Peyer's patch (tissue), 4 donors: ENCODE measurements at regions not wholly inside any gene's neighbourhood (a gene's known extent, or its start where the extent isn't known, plus 50 kb on each side); places are given as distances from the start of the nearest gene placed in this dataset.

Experiments
- DNase-seq, 3 donors: peaks; one replicate each; pipeline ENCODE4 v3.0.0-alpha.2; 2017 to 2019
- H3K27ac ChIP-seq, 4 donors: fragments of 200-600 bp; sonication (generic); one replicate each; pipeline ENCODE4 v1.5.1; 2016 to 2019
- H3K27me3 ChIP-seq, 2 donors: fragments of 200-600 bp; sonication (generic); one replicate each; pipeline ENCODE4 v1.5.1; 2019
- H3K36me3 ChIP-seq, 3 donors: fragments of 200-600 bp; sonication (generic); one replicate each; pipeline ENCODE4 v1.5.1; 2016 to 2019
- H3K4me1 ChIP-seq, 4 donors: fragments of 200-600 bp; sonication (generic); one replicate each; pipeline ENCODE4 v1.5.1; 2016 to 2019
- H3K4me3 ChIP-seq, 4 donors: fragments of 200-600 bp; sonication (generic); 1 replicate in 3 of 4; 2 replicates in 1 of 4; pipeline ENCODE4 v1.5.1; 2016 to 2019; ENCODE audit warnings: mild to moderate bottlenecking in 1 of 4
- H3K9me3 ChIP-seq, 4 donors: fragments of 200-600 bp; sonication (generic); one replicate each; pipeline ENCODE4 v1.5.1; 2016 to 2019; ENCODE audit warnings: mild to moderate bottlenecking in 1 of 4
- POLR2A ChIP-seq, 2 donors: fragments of 450-650 bp; IDR thresholded peaks; one replicate each; pipeline ENCODE4 v1.5.1; 2017; ENCODE audit warnings: antibody characterized with exemption in 2 of 2, mild to moderate bottlenecking in 2 of 2, moderate library complexity in 2 of 2
- TF ChIP-seq, protein P1 (sequence below), 6 experiments: fragments of 450-650 bp in 4 of 6; fragments of 200-600 bp in 2 of 6; sonication (generic) in 1 of 6; IDR thresholded peaks; one replicate each; pipeline ENCODE4 v1.5.1; 2017 to 2019; ENCODE audit warnings: antibody characterized with exemption in 6 of 6, mild to moderate bottlenecking in 3 of 6, moderate library complexity in 1 of 6

DNA sequence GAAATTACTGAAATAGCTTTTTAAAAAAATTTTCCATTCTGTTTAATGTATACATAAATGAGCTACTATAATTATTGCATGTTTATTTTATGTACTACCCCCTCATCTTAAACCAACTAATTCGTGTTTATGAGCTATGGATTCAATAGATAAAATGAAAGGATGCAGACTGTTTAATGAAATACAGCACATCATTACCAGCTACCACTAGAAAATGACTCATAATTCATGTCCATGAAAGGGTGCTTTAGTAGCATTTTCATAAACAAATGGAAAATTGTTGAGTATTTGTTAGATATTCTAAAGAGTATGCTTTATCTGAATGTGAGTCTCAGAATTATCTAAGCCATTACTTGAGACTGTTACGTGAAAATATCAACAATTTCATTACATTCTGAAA is 1590.1 kb downstream of the HACE1 start:
- Histone ChIP-seq H3K27me3 (no peaks in the 10 kb centered on the region), H3K4me3 (no peak overlapping the region), H3K27ac (no peak overlapping the region), H3K36me3 (no peaks in the 10 kb centered on the region), H3K4me1 (no peaks in the 10 kb centered on the region), H3K9me3 (no peaks in the 10 kb centered on the region)
- no peak for TF ChIP-seq POLR2A (IDR thresholded peaks at IDR 0.05)
- TF ChIP-seq, protein P1, sequence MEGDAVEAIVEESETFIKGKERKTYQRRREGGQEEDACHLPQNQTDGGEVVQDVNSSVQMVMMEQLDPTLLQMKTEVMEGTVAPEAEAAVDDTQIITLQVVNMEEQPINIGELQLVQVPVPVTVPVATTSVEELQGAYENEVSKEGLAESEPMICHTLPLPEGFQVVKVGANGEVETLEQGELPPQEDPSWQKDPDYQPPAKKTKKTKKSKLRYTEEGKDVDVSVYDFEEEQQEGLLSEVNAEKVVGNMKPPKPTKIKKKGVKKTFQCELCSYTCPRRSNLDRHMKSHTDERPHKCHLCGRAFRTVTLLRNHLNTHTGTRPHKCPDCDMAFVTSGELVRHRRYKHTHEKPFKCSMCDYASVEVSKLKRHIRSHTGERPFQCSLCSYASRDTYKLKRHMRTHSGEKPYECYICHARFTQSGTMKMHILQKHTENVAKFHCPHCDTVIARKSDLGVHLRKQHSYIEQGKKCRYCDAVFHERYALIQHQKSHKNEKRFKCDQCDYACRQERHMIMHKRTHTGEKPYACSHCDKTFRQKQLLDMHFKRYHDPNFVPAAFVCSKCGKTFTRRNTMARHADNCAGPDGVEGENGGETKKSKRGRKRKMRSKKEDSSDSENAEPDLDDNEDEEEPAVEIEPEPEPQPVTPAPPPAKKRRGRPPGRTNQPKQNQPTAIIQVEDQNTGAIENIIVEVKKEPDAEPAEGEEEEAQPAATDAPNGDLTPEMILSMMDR (IDR thresholded peaks at IDR 0.05): no peak
- DNase-seq: no peak

DNA sequence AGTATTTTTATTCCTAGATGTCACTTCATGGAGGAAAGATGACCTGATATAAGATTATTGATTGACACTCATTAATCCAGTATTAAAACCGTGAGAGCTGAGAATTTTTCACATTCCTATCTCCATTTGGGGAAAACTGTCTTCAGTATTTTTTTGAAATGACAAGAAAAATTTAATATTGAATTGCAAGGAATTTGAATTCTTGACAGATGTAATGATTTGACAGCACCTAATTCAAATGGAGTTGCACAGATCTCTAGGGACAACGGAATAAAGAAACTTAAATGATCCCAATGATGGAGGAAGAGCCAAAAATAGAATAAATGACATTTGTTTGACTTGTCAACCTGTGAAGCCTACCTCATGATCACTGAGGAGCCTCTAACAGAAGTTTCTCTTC is 1591.4 kb downstream of the HACE1 start:
- no peaks in the 10 kb centered on the region for H3K9me3 ChIP-seq
- no peak overlapping the region for H3K4me3 ChIP-seq
- TF ChIP-seq POLR2A (IDR thresholded peaks at IDR 0.05): no peak
- TF ChIP-seq, protein P1 (IDR thresholded peaks at IDR 0.05): no peak
- H3K27me3 ChIP-seq: no peaks in the 10 kb centered on the region
- H3K27ac ChIP-seq: no peak overlapping the region
- DNase-seq: no peak
- no peaks in the 10 kb centered on the region for H3K4me1 ChIP-seq
- H3K36me3 ChIP-seq: no peaks in the 10 kb centered on the region

DNA sequence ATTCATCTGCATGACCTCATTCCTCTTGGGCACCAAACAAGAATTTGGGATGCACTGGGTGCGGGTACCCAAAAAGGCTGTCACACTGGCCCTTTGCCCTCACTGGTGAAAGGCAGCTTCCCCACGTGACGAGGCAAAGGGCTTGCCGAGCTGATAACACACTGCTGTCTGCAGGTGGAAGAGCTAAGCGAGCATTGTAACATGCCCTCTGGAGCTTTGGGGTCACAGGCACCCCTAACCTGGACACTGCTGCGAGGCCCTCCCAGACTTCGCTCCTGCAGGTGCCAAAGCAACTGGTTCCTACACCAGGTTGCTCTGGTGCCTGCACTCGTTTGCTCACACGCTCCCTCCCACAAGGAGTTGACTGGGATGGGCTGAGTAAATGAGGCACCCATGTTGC is 1595.7 kb downstream of the HACE1 start:
- Histone ChIP-seq H3K27me3 (no peaks in the 10 kb centered on the region), H3K27ac (no peak overlapping the region), H3K36me3 (no peaks in the 10 kb centered on the region), H3K9me3 (no peaks in the 10 kb centered on the region), H3K4me3 (no peak overlapping the region), H3K4me1 (no peaks in the 10 kb centered on the region)
- DNase-seq: no peak
- TF ChIP-seq, protein P1 (IDR thresholded peaks at IDR 0.05): no peak
- no peak for TF ChIP-seq POLR2A (IDR thresholded peaks at IDR 0.05)

DNA sequence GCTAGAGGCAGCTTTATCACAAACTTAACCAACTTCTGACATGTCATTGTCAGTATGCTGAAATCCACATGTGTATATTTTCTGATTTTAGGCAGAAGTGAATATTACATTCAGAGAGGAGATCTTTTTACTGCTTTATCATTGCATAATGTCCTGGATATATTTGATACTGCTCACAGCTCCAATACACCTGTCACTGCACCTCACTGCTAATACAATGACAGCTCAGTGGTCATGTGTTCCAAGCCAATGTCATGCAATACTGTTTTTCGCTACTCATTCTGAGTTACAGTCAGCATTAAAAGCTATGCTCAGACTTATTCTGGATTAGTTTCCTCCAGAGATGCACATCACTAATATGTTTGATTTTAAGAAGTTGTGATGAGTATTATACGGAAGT is 1604.6 kb downstream of the HACE1 start:
- no peak for DNase-seq
- Histone ChIP-seq H3K9me3 (no peaks in the 10 kb centered on the region), H3K36me3 (no peaks in the 10 kb centered on the region), H3K4me1 (no peaks in the 10 kb centered on the region), H3K27ac (no peak overlapping the region), H3K4me3 (no peak overlapping the region), H3K27me3 (no peaks in the 10 kb centered on the region)
- TF ChIP-seq POLR2A (IDR thresholded peaks at IDR 0.05): no peak
- TF ChIP-seq, protein P1 (IDR thresholded peaks at IDR 0.05): no peak

DNA sequence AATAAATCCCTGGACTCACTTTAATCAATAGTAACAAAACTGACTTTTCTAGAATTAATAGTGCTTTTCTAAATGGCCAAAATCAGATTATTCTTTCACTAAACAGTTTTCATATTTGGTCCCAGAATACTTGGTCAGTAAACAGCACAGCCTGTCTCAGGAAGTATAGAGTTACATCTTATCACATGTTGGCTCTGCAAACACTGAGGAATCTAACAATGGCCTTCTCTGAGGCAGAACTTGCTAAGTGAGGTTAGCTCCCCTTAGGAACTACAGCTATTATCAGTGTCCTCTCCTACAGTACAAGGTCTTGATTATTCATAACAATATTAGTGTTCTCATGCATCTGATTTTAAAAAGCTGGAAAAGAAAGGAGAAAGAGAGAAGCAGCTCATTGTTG is 1622.8 kb downstream of the HACE1 start:
- Histone ChIP-seq H3K27ac (no peak overlapping the region), H3K27me3 (no peaks in the 10 kb centered on the region), H3K4me3 (no peak overlapping the region), H3K4me1 (no peaks in the 10 kb centered on the region), H3K9me3 (no peaks in the 10 kb centered on the region), H3K36me3 (no peaks in the 10 kb centered on the region)
- DNase-seq: no peak
- no peak for TF ChIP-seq POLR2A (IDR thresholded peaks at IDR 0.05)
- TF ChIP-seq, protein P1 (IDR thresholded peaks at IDR 0.05): no peak

DNA sequence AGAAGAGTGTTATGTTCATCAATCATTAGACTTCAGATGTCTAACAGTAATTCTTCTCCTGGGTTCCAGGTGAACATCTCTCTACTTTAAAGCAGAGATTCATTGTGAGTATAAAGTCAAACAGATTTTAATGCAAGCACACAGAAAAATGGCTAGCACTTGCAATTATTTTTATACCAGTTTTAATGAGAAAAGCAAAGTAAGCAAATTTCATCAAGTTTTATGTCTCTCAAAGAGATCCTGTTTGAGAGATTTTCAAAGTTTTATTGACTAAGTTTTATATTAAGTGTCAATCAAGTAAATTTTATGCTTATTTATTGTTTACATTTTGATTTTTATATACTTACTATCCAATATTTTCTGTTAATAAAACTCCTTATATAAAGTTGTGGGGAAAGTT is 1628.5 kb downstream of the HACE1 start:
- Histone ChIP-seq H3K4me3 (no peak overlapping the region), H3K27me3 (no peaks in the 10 kb centered on the region), H3K36me3 (no peaks in the 10 kb centered on the region), H3K9me3 (no peaks in the 10 kb centered on the region), H3K27ac (no peak overlapping the region), H3K4me1 (no peaks in the 10 kb centered on the region)
- no peak for DNase-seq
- TF ChIP-seq POLR2A (IDR thresholded peaks at IDR 0.05): no peak
- TF ChIP-seq, protein P1 (IDR thresholded peaks at IDR 0.05): no peak
